Parathyroid adenoma (tissue), 2 donors: ENCODE measurements at regions not wholly inside any gene's neighbourhood (a gene's known extent, or its start where the extent isn't known, plus 50 kb on each side); places are given as distances from the start of the nearest gene placed in this dataset.

Experiments
- H2AFZ ChIP-seq: fragments of 300-600 bp; sonication (generic); one replicate; pipeline ENCODE4 v1.7.0; 2017; ENCODE audit warnings: antibody characterized with exemption, mild to moderate bottlenecking
- H3K27ac ChIP-seq: fragments of 300-600 bp; sonication (generic); one replicate; pipeline ENCODE4 v1.7.0; 2017
- H3K27me3 ChIP-seq: fragments of 300-600 bp; sonication (generic); one replicate; pipeline ENCODE4 v1.7.0; 2017; ENCODE audit warnings: low read length; ENCODE audit not compliant: control insufficient read depth, insufficient read depth
- H3K36me3 ChIP-seq: fragments of 300-600 bp; sonication (generic); one replicate; pipeline ENCODE4 v1.7.0; 2017; ENCODE audit warnings: low read length; ENCODE audit not compliant: control insufficient read depth, insufficient read depth
- H3K4me1 ChIP-seq: fragments of 300-600 bp; sonication (generic); one replicate; pipeline ENCODE4 v1.7.0; 2017; ENCODE audit warnings: control low read depth
- H3K4me2 ChIP-seq: fragments of 300-600 bp; sonication (generic); one replicate; pipeline ENCODE4 v1.7.0; 2017; ENCODE audit warnings: low read length
- H3K4me3 ChIP-seq: fragments of 300-600 bp; sonication (generic); one replicate; pipeline ENCODE4 v1.7.0; 2017; ENCODE audit warnings: low read depth, low read length
- H3K79me2 ChIP-seq: fragments of 300-600 bp; sonication (generic); one replicate; pipeline ENCODE4 v1.7.0; 2017; ENCODE audit warnings: control low read depth
- H3K9ac ChIP-seq: fragments of 300-600 bp; sonication (generic); one replicate; pipeline ENCODE4 v1.7.0; 2017; ENCODE audit warnings: mild to moderate bottlenecking
- H3K9me3 ChIP-seq: fragments of 300-600 bp; sonication (generic); one replicate; pipeline ENCODE4 v1.7.0; 2017; ENCODE audit warnings: low read length; ENCODE audit not compliant: control insufficient read depth
- TF ChIP-seq, protein P1 (sequence below): fragments of 300-600 bp; sonication (generic); IDR thresholded peaks from one replicate; pipeline ENCODE4 v1.7.0; 2017; ENCODE audit warnings: antibody characterized with exemption, mild to moderate bottlenecking
- donor health status: primary hyperparathyroidism.

DNA sequence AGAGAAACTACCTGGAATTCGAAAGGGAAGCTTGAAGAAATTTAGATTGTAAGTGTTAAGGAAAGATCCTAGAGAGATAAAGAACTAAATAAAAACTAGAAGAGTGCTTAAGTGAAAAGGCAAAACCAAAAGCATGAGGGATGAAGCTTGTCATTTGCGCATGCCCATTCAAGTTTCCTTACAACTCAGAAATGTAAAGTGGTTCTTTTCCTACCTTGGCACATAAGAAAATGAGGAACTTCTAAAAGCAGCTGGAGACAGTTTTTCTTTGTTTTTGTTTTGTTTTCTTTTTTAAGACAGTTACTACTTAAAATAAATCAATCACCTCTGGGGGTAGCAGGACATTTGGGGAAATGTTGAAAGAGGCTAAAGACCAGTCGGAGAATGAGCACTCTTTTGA lies 1304.4 kb upstream of the PCDH7 start:
- H3K9ac ChIP-seq = no peak overlapping the region
- no peaks in the 10 kb centered on the region for H3K27me3 ChIP-seq
- no peaks in the 10 kb centered on the region for H3K9me3 ChIP-seq
- no peaks in the 10 kb centered on the region for H3K79me2 ChIP-seq
- no peak overlapping the region for H3K4me3 ChIP-seq
- TF ChIP-seq, protein P1, sequence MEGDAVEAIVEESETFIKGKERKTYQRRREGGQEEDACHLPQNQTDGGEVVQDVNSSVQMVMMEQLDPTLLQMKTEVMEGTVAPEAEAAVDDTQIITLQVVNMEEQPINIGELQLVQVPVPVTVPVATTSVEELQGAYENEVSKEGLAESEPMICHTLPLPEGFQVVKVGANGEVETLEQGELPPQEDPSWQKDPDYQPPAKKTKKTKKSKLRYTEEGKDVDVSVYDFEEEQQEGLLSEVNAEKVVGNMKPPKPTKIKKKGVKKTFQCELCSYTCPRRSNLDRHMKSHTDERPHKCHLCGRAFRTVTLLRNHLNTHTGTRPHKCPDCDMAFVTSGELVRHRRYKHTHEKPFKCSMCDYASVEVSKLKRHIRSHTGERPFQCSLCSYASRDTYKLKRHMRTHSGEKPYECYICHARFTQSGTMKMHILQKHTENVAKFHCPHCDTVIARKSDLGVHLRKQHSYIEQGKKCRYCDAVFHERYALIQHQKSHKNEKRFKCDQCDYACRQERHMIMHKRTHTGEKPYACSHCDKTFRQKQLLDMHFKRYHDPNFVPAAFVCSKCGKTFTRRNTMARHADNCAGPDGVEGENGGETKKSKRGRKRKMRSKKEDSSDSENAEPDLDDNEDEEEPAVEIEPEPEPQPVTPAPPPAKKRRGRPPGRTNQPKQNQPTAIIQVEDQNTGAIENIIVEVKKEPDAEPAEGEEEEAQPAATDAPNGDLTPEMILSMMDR = no peak
- no peak overlapping the region for H2AFZ ChIP-seq
- H3K4me2 ChIP-seq = no peak overlapping the region
- no peak overlapping the region for H3K27ac ChIP-seq
- no peaks in the 10 kb centered on the region for H3K4me1 ChIP-seq
- H3K36me3 ChIP-seq = no peaks in the 10 kb centered on the region

DNA sequence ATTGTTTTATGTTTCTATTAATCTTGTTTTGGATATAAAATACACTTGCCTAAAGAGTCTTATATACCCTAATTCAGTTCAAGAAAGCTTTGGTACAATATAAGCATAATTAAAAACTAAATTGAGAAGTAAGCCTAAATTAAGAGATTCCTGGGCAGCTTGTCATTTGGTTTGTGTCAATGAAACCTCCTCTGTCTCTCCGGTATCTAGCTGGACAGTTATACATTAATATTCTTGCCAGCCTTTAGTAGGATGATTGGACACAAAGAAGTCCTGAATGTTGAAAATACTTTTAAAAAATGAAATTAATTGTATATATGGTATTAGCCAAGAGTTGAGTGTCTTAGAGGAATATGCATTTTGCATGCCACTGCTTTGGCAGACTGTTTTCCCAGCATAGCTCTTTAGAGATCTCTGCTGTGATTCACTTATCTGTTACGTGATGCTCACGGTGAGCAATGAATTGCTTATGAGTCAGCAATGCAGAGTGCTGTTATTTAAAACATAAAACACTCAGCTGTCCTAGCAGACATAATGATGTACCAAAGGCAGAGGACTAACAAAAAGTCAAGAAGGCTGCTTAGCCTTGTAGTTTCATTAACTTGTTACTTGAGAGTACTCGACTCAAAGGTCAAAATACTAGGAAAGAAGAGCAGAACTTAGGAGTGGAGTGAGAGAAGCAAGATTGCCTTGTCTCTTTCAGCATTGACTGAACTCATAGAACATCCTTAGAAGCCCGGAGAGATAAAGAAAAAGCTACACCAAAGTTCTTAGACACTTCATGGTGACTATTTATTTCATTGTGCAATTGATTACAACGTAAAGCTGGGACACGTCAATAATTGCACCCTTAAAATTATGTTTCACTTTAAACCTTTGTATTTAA lies 1296.1 kb upstream of the PCDH7 start:
- TF ChIP-seq, protein P1 = no peak
- Histone ChIP-seq H3K79me2 (no peaks in the 10 kb centered on the region), H3K9ac (no peak overlapping the region), H3K4me2 (no peak overlapping the region), H3K27me3 (no peaks in the 10 kb centered on the region), H2AFZ (no peak overlapping the region), H3K4me3 (no peak overlapping the region), H3K27ac (no peak overlapping the region), H3K36me3 (no peaks in the 10 kb centered on the region), H3K9me3 (no peaks in the 10 kb centered on the region), H3K4me1 (no peaks in the 10 kb centered on the region)

DNA sequence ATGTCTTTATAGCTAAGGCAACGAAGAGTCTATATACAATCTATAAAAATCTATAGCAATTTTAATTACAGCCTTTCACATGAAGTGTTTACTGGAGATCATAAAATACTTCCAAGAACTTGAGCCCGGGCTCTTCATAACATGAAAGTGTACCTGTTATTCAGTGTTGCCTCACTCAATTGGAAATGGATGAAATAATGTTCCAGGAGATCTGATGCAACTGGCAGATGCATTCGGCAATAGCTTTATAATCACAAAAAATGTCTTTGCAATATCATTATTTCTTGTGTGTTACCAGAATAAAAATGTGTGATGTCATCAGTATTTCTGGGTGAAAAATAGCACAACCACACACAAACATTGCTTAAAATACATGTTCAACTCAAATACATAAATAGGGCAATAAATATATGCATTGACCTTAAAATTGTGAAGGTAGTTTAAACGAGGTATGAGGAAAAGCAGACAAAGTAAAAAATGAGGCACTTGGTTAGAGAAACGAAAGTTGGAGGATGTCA lies 1266.8 kb upstream of the PCDH7 start:
- no peak overlapping the region for H3K4me2 ChIP-seq
- no peaks in the 10 kb centered on the region for H3K79me2 ChIP-seq
- H3K4me1 ChIP-seq = no peaks in the 10 kb centered on the region
- no peaks in the 10 kb centered on the region for H3K9me3 ChIP-seq
- no peaks in the 10 kb centered on the region for H3K36me3 ChIP-seq
- H3K4me3 ChIP-seq = no peak overlapping the region
- H3K9ac ChIP-seq = no peak overlapping the region
- no peak overlapping the region for H3K27ac ChIP-seq
- no peaks in the 10 kb centered on the region for H3K27me3 ChIP-seq
- H2AFZ ChIP-seq = no peak overlapping the region
- TF ChIP-seq, protein P1 = no peak

DNA sequence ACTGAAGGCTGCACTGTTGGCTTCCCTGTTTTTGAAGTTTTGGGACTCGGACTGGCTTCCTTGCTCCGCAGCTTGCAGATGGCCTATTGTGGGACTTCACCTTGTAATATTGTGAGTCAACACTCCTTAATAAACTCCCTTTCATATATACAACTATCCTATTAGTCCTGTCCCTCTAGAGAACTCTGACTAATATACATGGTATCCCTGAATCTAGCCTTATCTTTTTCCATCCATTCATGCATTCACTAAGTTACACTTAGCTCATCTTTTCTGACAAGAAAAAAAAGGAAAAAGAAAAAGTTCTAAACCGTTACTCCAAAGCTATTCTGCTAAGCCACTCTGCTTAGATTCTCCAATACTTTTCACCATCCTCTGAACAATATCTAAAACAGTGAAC lies 1260.2 kb upstream of the PCDH7 start:
- no peaks in the 10 kb centered on the region for H3K36me3 ChIP-seq
- no peak overlapping the region for H3K4me2 ChIP-seq
- no peak overlapping the region for H3K9ac ChIP-seq
- H3K4me1 ChIP-seq = no peaks in the 10 kb centered on the region
- H3K79me2 ChIP-seq = no peaks in the 10 kb centered on the region
- H3K27me3 ChIP-seq = no peaks in the 10 kb centered on the region
- no peak overlapping the region for H2AFZ ChIP-seq
- TF ChIP-seq, protein P1 = no peak
- no peaks in the 10 kb centered on the region for H3K9me3 ChIP-seq
- no peak overlapping the region for H3K4me3 ChIP-seq
- H3K27ac ChIP-seq = no peak overlapping the region
